ENCODE measurements at regions not wholly inside any gene's neighbourhood (a gene's known extent, or its start where the extent isn't known, plus 50 kb on each side); places are given as distances from the start of the nearest gene placed in this dataset.

GRCh38 chr12:24360907-24361306, 411.4 kb upstream of the SOX5 start:
- Histone ChIP-seq H3K9me3 (ENCODE audit: low read length) (no peaks in the 10 kb centered on the region), H3K36me3 (ENCODE audit: insufficient read depth, low read length) (no peaks in the 10 kb centered on the region), H3K27me3 (ENCODE audit: insufficient read depth, low read length) (no peaks in the 10 kb centered on the region), H3K27ac (ENCODE audit: low read depth, low read length, poor library complexity, severe bottlenecking) (no peak overlapping the region), H3K4me1 (ENCODE audit: insufficient read depth, low read length, severe bottlenecking) (no peaks in the 10 kb centered on the region), H3K9me2 (ENCODE audit: low read depth, low read length) (no peaks in the 10 kb centered on the region), H3K9ac (ENCODE audit: low read length) (no peak overlapping the region), H4K20me1 (ENCODE audit: insufficient read depth, low read length) (no peaks in the 10 kb centered on the region), H3K79me2 (ENCODE audit: insufficient read depth, low read length) (no peaks in the 10 kb centered on the region), H3K4me3 (ENCODE audit: low read depth, low read length, poor library complexity, severe bottlenecking) (no peak overlapping the region), H3F3A (ENCODE audit: insufficient read depth, low read length) (no peaks in the 10 kb centered on the region), H2AFZ (ENCODE audit: low read length) (no peak overlapping the region), H3K4me2 (ENCODE audit: low read length) (no peak overlapping the region)
- no peak for TF ChIP-seq EZH2 (IDR thresholded peaks at IDR 0.05; ENCODE audit: borderline replicate concordance, low read length)
- TF ChIP-seq CTCF (IDR thresholded peaks at IDR 0.05; ENCODE audit: low read length), result no peak

GRCh38 chr12:24360461-24360860, 411.0 kb upstream of the SOX5 start:
- no peak overlapping the region for H3K4me3 ChIP-seq (ENCODE audit: low read depth, low read length, poor library complexity, severe bottlenecking)
- no peaks in the 10 kb centered on the region for H3F3A ChIP-seq (ENCODE audit: insufficient read depth, low read length)
- H4K20me1 ChIP-seq (ENCODE audit: insufficient read depth, low read length), result no peaks in the 10 kb centered on the region

GRCh38 chr12:24360057-24360456, 410.6 kb upstream of the SOX5 start:
- Histone ChIP-seq H2AFZ (ENCODE audit: low read length) (no peak overlapping the region), H3K4me1 (ENCODE audit: insufficient read depth, low read length, severe bottlenecking) (no peaks in the 10 kb centered on the region), H3K4me3 (ENCODE audit: low read depth, low read length, poor library complexity, severe bottlenecking) (no peak overlapping the region), H3K36me3 (ENCODE audit: insufficient read depth, low read length) (no peaks in the 10 kb centered on the region), H3K27me3 (ENCODE audit: insufficient read depth, low read length) (no peaks in the 10 kb centered on the region), H3K9me2 (ENCODE audit: low read depth, low read length) (no peaks in the 10 kb centered on the region), H3K9ac (ENCODE audit: low read length) (no peak overlapping the region), H3F3A (ENCODE audit: insufficient read depth, low read length) (no peaks in the 10 kb centered on the region), H3K27ac (ENCODE audit: low read depth, low read length, poor library complexity, severe bottlenecking) (no peak overlapping the region), H3K79me2 (ENCODE audit: insufficient read depth, low read length) (no peaks in the 10 kb centered on the region), H4K20me1 (ENCODE audit: insufficient read depth, low read length) (no peaks in the 10 kb centered on the region), H3K4me2 (ENCODE audit: low read length) (no peak overlapping the region), H3K9me3 (ENCODE audit: low read length) (no peaks in the 10 kb centered on the region)
- TF ChIP-seq CTCF (IDR thresholded peaks at IDR 0.05; ENCODE audit: low read length) (no peak), EZH2 (IDR thresholded peaks at IDR 0.05; ENCODE audit: borderline replicate concordance, low read length) (no peak)

More at GRCh38 chr12:24360461-24360860, 411.0 kb upstream of the SOX5 start:
- Histone ChIP-seq H3K9me3 (ENCODE audit: low read length) (no peaks in the 10 kb centered on the region), H3K27me3 (ENCODE audit: insufficient read depth, low read length) (no peaks in the 10 kb centered on the region), H3K9me2 (ENCODE audit: low read depth, low read length) (no peaks in the 10 kb centered on the region), H3K27ac (ENCODE audit: low read depth, low read length, poor library complexity, severe bottlenecking) (no peak overlapping the region), H3K79me2 (ENCODE audit: insufficient read depth, low read length) (no peaks in the 10 kb centered on the region), H3K4me2 (ENCODE audit: low read length) (no peak overlapping the region), H3K36me3 (ENCODE audit: insufficient read depth, low read length) (no peaks in the 10 kb centered on the region), H3K4me1 (ENCODE audit: insufficient read depth, low read length, severe bottlenecking) (no peaks in the 10 kb centered on the region), H2AFZ (ENCODE audit: low read length) (no peak overlapping the region), H3K9ac (ENCODE audit: low read length) (no peak overlapping the region)
- TF ChIP-seq EZH2 (IDR thresholded peaks at IDR 0.05; ENCODE audit: borderline replicate concordance, low read length), result no peak
- TF ChIP-seq CTCF (IDR thresholded peaks at IDR 0.05; ENCODE audit: low read length), result no peak
